ENCODE measurements at regions not wholly inside any gene's neighbourhood (a gene's known extent, or its start where the extent isn't known, plus 50 kb on each side); places are given as distances from the start of the nearest gene placed in this dataset.

- TF ChIP-seq POLR2AphosphoS5 (IDR thresholded peaks at IDR 0.05; ENCODE audit: low read depth, low read length) (no peak), FOXP2 (optimal IDR thresholded peaks at IDR 0.05; ENCODE audit: borderline replicate concordance, extremely low read depth, extremely low read length, insufficient read depth) (no peak), REST (IDR thresholded peaks at IDR 0.05; ENCODE audit: insufficient read depth in 1 of 2, low read depth in 2 of 2, low read length in 2 of 2) (no peak), SIN3A (IDR thresholded peaks at IDR 0.05; ENCODE audit: borderline replicate concordance, insufficient read depth, low read length) (no peak), TAF1 (IDR thresholded peaks at IDR 0.05; ENCODE audit: borderline replicate concordance, insufficient read depth, low read length) (no peak)
These were observed 116.1 kb downstream of the OR13A1 start for GRCh38 chr10:45199205-45199740.

- no peak for TF ChIP-seq REST (IDR thresholded peaks at IDR 0.05; ENCODE audit: insufficient read depth in 1 of 2, low read depth in 2 of 2, low read length in 2 of 2)
- TF ChIP-seq SIN3A (IDR thresholded peaks at IDR 0.05; ENCODE audit: borderline replicate concordance, insufficient read depth, low read length), result no peak
- TF ChIP-seq FOXP2 (optimal IDR thresholded peaks at IDR 0.05; ENCODE audit: borderline replicate concordance, extremely low read depth, extremely low read length, insufficient read depth), result no peak
- TF ChIP-seq POLR2AphosphoS5 (IDR thresholded peaks at IDR 0.05; ENCODE audit: low read depth, low read length), result no peak
- no peak for TF ChIP-seq TAF1 (IDR thresholded peaks at IDR 0.05; ENCODE audit: borderline replicate concordance, insufficient read depth, low read length)
These were observed 114.1 kb downstream of the OR13A1 start for GRCh38 chr10:45201271-45201670.

GRCh38 chr10:45202242-45202641 is 113.2 kb downstream of the OR13A1 start:
- no peak for TF ChIP-seq FOXP2 (optimal IDR thresholded peaks at IDR 0.05; ENCODE audit: borderline replicate concordance, extremely low read depth, extremely low read length, insufficient read depth)

- no peak for TF ChIP-seq FOXP2 (optimal IDR thresholded peaks at IDR 0.05; ENCODE audit: borderline replicate concordance, extremely low read depth, extremely low read length, insufficient read depth)
- no peak for TF ChIP-seq REST (IDR thresholded peaks at IDR 0.05; ENCODE audit: insufficient read depth in 1 of 2, low read depth in 2 of 2, low read length in 2 of 2)
- TF ChIP-seq TAF1 (IDR thresholded peaks at IDR 0.05; ENCODE audit: borderline replicate concordance, insufficient read depth, low read length), result no peak
- TF ChIP-seq SIN3A (IDR thresholded peaks at IDR 0.05; ENCODE audit: borderline replicate concordance, insufficient read depth, low read length), result no peak
- TF ChIP-seq POLR2AphosphoS5 (IDR thresholded peaks at IDR 0.05; ENCODE audit: low read depth, low read length), result no peak
These were observed 110.2 kb downstream of the OR13A1 start for GRCh38 chr10:45204954-45205775.

GRCh38 chr10:45209888-45210287 is 105.5 kb downstream of the OR13A1 start:
- TF ChIP-seq TAF1 (IDR thresholded peaks at IDR 0.05; ENCODE audit: borderline replicate concordance, insufficient read depth, low read length), result no peak
- no peak for TF ChIP-seq REST (IDR thresholded peaks at IDR 0.05; ENCODE audit: insufficient read depth in 1 of 2, low read depth in 2 of 2, low read length in 2 of 2)
- TF ChIP-seq SIN3A (IDR thresholded peaks at IDR 0.05; ENCODE audit: borderline replicate concordance, insufficient read depth, low read length), result no peak
- TF ChIP-seq POLR2AphosphoS5 (IDR thresholded peaks at IDR 0.05; ENCODE audit: low read depth, low read length), result no peak
- TF ChIP-seq FOXP2 (optimal IDR thresholded peaks at IDR 0.05; ENCODE audit: borderline replicate concordance, extremely low read depth, extremely low read length, insufficient read depth), result no peak
